ENCODE measurements at regions not wholly inside any gene's neighbourhood (a gene's known extent, or its start where the extent isn't known, plus 50 kb on each side); places are given as distances from the start of the nearest gene placed in this dataset.

DNA sequence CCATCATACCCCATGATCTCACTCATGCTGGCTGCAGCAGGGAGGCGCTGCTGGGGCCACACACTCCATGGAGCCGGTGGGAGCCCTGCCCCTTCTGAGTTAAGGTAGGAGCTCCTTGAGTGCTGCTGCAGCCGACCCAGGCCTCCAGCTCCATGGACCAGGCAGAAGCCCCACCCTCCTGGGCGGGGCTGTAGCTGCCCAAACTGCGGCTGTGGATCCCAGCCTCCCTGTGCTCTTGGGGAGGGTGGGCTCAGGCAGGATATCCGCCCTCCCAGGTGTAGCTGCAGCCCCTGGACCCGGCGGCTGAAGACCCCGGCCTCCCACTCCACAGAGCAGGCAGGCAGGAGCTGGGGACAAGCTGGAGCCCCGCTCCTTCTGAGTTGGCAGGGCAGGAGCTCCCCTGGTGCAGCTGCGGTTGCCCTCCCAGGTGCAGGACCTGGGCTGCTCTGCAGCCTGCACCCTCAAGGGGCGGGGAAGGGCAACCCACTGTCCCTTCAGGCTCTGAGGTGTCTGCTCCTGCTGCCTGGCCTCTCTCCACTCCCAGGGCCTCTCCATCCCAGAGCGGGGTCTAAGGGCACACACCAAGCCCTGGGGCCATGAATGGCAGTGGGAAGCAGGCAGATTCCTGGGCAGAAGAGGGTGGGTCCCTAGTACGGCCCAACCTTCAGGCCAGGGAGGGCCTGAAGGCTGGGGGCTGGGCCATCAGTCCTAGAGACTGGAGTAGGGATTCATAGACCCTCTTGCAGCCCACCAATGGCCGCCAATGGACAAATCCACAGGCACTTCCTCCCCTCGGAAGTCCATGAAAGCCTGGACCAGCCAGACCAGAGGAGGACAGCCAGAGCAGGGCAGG is 466.1 kb downstream of the DTHD1 start:
- DNase-seq (ENCODE audit: low spot score in 2 of 2) (no peak), ATAC-seq (ENCODE audit: low read depth) (no peak)
- no peaks in the 10 kb centered on the region for H3K36me3 Mint-ChIP-seq
- H3K9me3 Mint-ChIP-seq, result no peaks in the 10 kb centered on the region
- no peak overlapping the region for H3K4me3 Mint-ChIP-seq
- H3K4me1 Mint-ChIP-seq, result no peaks in the 10 kb centered on the region
- H3K27me3 Mint-ChIP-seq, result peaks cover 1% of the 10 kb centered on the region
- H3K27ac Mint-ChIP-seq, result no peak overlapping the region

- H3K27ac Mint-ChIP-seq, result no peak overlapping the region
- ATAC-seq (ENCODE audit: low read depth), result no peak
- no peaks in the 10 kb centered on the region for H3K9me3 Mint-ChIP-seq
- H3K4me1 Mint-ChIP-seq, result no peaks in the 10 kb centered on the region
- H3K4me3 Mint-ChIP-seq, result no peak overlapping the region
- no peaks in the 10 kb centered on the region for H3K27me3 Mint-ChIP-seq
- no peaks in the 10 kb centered on the region for H3K36me3 Mint-ChIP-seq
- no peak for DNase-seq (ENCODE audit: low spot score in 2 of 2)
Measured at GRCh38 chr4:36753048-36753447, 471.6 kb downstream of the DTHD1 start.

DNA sequence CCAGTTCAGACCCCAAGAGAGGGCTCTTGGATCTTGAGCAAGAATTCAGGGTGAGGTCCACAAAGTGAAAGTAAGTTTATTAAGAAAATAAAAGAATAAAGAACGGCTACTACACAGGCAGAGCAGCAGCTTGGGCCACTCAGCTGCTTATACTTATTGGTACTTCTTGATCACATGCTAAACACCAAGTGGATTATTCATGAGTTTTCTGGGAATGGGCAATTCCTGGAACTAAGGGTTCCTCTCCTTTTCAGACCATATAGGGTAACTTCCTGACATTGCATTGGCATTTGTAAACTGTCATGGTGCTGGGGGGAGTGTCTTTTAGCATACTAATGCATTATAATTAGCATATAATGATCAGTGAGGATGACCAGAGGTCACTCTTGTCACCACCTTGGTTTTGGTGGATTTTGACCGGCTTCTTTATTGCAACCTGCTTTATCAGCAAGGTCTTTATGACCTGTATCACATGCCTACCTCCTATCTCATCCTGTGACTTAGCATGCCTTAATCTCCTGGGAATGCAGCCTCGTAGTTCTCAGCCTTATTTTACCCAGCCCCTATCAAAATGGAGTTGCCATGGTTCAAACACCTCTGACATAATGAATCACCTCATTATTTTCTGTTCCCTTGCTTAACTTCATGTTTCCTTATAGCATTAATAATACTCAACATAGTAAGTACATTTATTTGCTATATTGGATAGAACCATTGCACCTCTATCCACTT is 476.3 kb downstream of the DTHD1 start:
- no peaks in the 10 kb centered on the region for H3K27me3 Mint-ChIP-seq
- no peak for ATAC-seq (ENCODE audit: low read depth)
- DNase-seq (ENCODE audit: low spot score in 2 of 2), result no peak
- peaks cover 3% of the 10 kb centered on the region for H3K9me3 Mint-ChIP-seq
- H3K36me3 Mint-ChIP-seq, result no peaks in the 10 kb centered on the region
- no peaks in the 10 kb centered on the region for H3K4me1 Mint-ChIP-seq
- H3K4me3 Mint-ChIP-seq, result no peak overlapping the region
- H3K27ac Mint-ChIP-seq, result no peak overlapping the region

DNA sequence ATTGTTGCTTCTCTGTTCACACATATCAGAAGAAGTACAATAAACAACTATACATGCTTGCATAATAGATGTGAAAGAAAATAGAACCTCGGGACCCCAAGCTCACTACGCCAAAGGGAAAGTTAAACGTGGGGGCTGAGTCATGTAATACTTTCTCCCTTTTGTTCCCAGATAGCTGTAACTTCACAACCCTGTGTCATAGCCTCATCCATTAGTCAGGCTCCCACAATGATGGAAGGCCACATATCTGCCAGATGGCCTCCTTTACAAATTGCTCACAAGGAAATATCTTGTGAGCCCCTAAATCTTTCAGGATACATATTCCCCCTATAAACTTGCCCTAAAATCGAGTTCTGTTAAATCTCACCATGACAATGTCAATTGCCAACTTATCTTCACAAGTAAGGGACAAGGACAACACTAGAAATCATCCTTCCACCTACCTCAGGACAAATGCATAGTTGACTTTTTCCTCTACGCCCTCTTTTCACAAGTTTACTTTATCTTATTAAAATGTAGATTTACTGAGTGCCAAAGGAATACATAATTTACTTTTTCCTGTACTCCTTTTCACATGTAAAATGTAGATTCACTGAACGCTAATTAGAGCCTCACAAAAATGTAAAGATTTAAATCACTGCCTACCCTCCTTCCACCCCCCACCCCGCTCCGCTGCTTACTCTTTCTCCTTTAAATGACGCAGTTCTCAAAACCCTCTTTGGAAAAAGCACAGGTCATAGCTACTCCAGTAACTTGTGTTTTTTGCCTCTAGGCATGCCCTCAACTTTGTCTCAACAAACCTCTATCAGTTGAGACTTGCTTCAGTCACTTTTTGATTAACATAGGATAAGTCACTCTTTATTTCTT is 477.1 kb downstream of the DTHD1 start:
- Mint-ChIP-seq H3K27me3 (no peaks in the 10 kb centered on the region), H3K36me3 (no peaks in the 10 kb centered on the region), H3K4me3 (no peak overlapping the region), H3K9me3 (peaks cover 3% of the 10 kb centered on the region), H3K27ac (no peak overlapping the region), H3K4me1 (no peaks in the 10 kb centered on the region)
- ATAC-seq (ENCODE audit: low read depth) (no peak), DNase-seq (ENCODE audit: low spot score in 2 of 2) (no peak)

DNA sequence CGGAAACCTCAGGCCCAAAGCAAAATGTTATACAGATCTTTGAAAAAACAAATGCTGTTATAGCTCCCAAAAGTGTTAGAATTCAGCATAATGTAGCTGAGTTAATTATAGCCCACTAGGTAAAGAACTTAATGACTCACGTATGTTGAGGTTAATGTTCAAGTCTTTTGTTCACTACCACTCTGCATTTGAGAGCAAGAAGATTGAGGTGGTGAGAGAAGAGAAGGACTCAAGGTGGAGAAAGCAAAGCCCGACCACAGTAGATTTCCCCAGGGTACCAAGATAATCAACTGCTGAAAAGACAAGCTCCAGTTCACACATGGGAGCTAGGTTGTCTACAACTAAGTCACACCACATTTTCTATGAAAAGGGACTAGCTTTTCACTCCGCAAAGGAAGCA is 480.2 kb downstream of the DTHD1 start:
- Mint-ChIP-seq H3K9me3 (peaks cover 3% of the 10 kb centered on the region), H3K4me1 (no peaks in the 10 kb centered on the region), H3K4me3 (no peak overlapping the region), H3K36me3 (no peaks in the 10 kb centered on the region), H3K27ac (no peak overlapping the region), H3K27me3 (no peaks in the 10 kb centered on the region)
- DNase-seq (ENCODE audit: low spot score in 2 of 2) (no peak), ATAC-seq (ENCODE audit: low read depth) (no peak)

DNA sequence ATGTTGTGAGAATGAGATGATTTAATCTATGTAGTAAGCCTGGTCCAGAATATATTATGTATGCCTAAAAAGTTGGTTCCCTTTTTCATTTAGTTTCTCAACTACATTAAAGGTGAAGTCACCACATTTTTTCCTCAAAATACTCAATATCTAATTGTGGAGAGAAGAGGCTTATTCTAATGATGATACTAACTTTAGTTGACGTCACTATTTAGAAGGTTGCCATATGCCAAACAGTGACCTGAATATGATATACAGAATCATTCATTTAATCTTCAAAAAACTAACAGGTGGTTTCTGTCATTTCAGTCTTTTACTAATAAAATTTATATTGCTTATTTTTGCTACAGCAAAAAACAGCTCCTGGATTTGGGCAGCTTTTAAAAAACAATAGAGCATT is 480.7 kb upstream of the NWD2 start:
- ATAC-seq (ENCODE audit: low read depth) (no peak), DNase-seq (ENCODE audit: low spot score in 2 of 2) (no peak)
- H3K36me3 Mint-ChIP-seq, result no peaks in the 10 kb centered on the region
- no peak overlapping the region for H3K4me3 Mint-ChIP-seq
- H3K27me3 Mint-ChIP-seq, result no peaks in the 10 kb centered on the region
- H3K4me1 Mint-ChIP-seq, result no peaks in the 10 kb centered on the region
- peaks cover 1% of the 10 kb centered on the region for H3K9me3 Mint-ChIP-seq
- no peak overlapping the region for H3K27ac Mint-ChIP-seq

DNA sequence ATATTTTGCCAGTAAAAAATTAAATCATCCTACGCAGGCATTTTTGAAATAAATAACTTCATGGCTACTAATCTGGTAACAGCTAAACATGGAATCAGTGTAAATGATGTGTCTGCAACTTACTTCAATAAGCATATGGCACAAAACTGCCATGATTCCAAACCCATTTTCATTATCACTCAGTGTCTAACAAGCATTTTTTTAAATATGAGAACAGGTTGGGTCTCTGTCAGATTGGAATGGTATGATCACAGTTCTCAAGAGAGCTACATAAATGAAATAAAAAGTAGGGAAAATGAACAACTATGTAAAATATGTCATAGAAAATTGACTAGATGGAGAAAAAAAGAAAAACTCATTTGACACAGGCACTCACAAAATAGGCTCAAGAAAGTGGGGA is 476.9 kb upstream of the NWD2 start:
- Mint-ChIP-seq H3K27me3 (no peaks in the 10 kb centered on the region), H3K27ac (no peak overlapping the region), H3K9me3 (no peaks in the 10 kb centered on the region), H3K4me1 (no peaks in the 10 kb centered on the region), H3K4me3 (no peak overlapping the region), H3K36me3 (no peaks in the 10 kb centered on the region)
- ATAC-seq (ENCODE audit: low read depth) (no peak), DNase-seq (ENCODE audit: low spot score in 2 of 2) (no peak)

- H3K4me3 Mint-ChIP-seq, result no peak overlapping the region
- no peaks in the 10 kb centered on the region for H3K4me1 Mint-ChIP-seq
- ATAC-seq (ENCODE audit: low read depth), result no peak
- no peaks in the 10 kb centered on the region for H3K27me3 Mint-ChIP-seq
- H3K36me3 Mint-ChIP-seq, result no peaks in the 10 kb centered on the region
- DNase-seq (ENCODE audit: low spot score in 2 of 2), result no peak
- H3K27ac Mint-ChIP-seq, result no peak overlapping the region
- H3K9me3 Mint-ChIP-seq, result no peaks in the 10 kb centered on the region
Measured at GRCh38 chr4:36771411-36772153, 473.0 kb upstream of the NWD2 start.

DNA sequence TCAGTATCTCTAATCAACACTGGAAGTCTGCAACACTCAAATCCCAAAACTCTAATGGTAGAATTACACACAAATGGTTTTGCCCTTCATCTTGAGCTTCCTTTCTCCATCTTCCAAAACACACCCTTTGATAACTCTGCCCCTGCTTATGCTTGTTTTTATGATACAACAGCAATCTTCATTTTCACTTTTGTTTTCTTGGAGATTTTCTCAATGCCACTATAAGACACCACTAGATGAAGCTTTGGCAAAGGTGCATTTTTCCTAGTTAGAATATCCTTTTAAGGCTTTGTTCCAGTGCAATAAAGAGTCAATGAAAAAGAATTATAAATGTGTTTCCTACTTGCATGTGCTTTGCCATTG is 472.4 kb upstream of the NWD2 start:
- H3K27ac Mint-ChIP-seq, result no peak overlapping the region
- no peaks in the 10 kb centered on the region for H3K27me3 Mint-ChIP-seq
- no peaks in the 10 kb centered on the region for H3K36me3 Mint-ChIP-seq
- ATAC-seq (ENCODE audit: low read depth) (no peak), DNase-seq (ENCODE audit: low spot score in 2 of 2) (no peak)
- no peaks in the 10 kb centered on the region for H3K4me1 Mint-ChIP-seq
- H3K4me3 Mint-ChIP-seq, result no peak overlapping the region
- no peaks in the 10 kb centered on the region for H3K9me3 Mint-ChIP-seq

- no peak overlapping the region for H3K27ac Mint-ChIP-seq
- H3K9me3 Mint-ChIP-seq, result no peaks in the 10 kb centered on the region
- no peak overlapping the region for H3K4me3 Mint-ChIP-seq
- ATAC-seq (ENCODE audit: low read depth) (no peak), DNase-seq (ENCODE audit: low spot score in 2 of 2) (no peak)
- H3K36me3 Mint-ChIP-seq, result no peaks in the 10 kb centered on the region
- H3K4me1 Mint-ChIP-seq, result no peaks in the 10 kb centered on the region
- no peaks in the 10 kb centered on the region for H3K27me3 Mint-ChIP-seq
Measured at GRCh38 chr4:36773467-36773866, 471.1 kb upstream of the NWD2 start.

DNA sequence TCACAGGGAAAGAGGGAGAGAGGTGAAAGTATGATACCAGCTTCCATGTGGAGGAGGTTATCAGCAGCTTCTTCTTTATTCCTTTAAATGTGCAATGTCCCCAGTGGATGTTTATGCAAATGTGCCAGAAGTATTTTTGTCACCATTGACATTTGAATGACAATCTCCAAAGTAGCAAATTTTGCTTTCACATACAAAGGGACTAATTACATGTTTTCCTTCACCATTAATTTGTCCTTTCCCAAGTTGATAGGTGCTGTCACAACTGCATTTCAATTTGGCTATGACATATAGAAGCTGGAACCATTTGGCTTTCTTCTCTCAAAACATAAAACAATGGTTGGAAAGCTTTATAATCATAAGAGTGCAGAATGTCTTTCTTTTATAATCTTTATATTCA is 469.0 kb upstream of the NWD2 start:
- Mint-ChIP-seq H3K4me3 (no peak overlapping the region), H3K36me3 (no peaks in the 10 kb centered on the region), H3K9me3 (no peaks in the 10 kb centered on the region), H3K27me3 (no peaks in the 10 kb centered on the region), H3K27ac (no peak overlapping the region), H3K4me1 (no peaks in the 10 kb centered on the region)
- DNase-seq (ENCODE audit: low spot score in 2 of 2) (no peak), ATAC-seq (ENCODE audit: low read depth) (no peak)

GRCh38 chr4:36779601-36780000 is 464.9 kb upstream of the NWD2 start:
- Mint-ChIP-seq H3K36me3 (no peaks in the 10 kb centered on the region), H3K4me3 (no peak overlapping the region), H3K4me1 (no peaks in the 10 kb centered on the region), H3K27ac (no peak overlapping the region), H3K27me3 (no peaks in the 10 kb centered on the region), H3K9me3 (peaks cover 1% of the 10 kb centered on the region)
- DNase-seq (ENCODE audit: low spot score in 2 of 2) (no peak), ATAC-seq (ENCODE audit: low read depth) (no peak)

DNA sequence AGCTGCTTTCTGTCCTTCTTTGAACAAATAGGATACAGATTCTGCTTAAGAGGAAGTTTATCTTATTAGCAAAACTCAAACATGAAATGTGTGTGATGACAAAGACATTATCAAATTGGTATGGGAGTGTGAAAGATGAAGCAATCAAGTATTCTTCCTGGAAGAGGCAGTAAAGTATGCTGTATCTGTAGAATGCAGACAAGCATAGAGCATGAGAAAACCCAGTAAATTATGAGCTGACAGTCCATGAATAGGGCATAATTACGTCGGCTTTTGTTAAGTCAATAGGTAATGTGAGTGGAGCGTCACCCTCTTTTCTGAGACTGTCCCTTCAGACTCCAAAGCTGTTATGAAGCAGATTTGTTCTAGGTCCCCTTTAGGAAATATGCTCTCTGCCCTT is 458.6 kb upstream of the NWD2 start:
- Mint-ChIP-seq H3K4me1 (no peaks in the 10 kb centered on the region), H3K9me3 (peaks cover 1% of the 10 kb centered on the region), H3K27me3 (no peaks in the 10 kb centered on the region), H3K27ac (no peak overlapping the region), H3K36me3 (no peaks in the 10 kb centered on the region), H3K4me3 (no peak overlapping the region)
- no peak for ATAC-seq (ENCODE audit: low read depth)
- no peak for DNase-seq (ENCODE audit: low spot score in 2 of 2)

DNA sequence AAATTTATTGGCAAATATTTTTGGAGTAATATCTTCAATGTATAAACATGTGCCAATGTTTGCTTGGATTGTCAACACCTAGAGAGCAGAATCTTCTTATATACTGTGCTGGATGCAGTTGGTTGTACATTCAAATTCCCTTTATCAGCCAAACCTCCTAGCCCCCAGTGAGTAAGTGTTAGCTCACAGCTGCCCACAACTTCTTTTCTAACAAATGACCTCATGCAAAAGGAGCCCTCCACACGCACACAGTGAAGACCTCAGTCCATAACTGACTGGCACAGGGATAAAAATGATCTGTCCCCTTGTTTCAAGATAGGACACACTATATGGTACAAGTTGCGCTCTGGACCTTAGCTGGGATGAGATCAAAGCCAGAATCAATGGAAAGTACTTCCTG is 458.0 kb upstream of the NWD2 start:
- peaks cover 1% of the 10 kb centered on the region for H3K9me3 Mint-ChIP-seq
- no peaks in the 10 kb centered on the region for H3K4me1 Mint-ChIP-seq
- H3K27me3 Mint-ChIP-seq, result no peaks in the 10 kb centered on the region
- ATAC-seq (ENCODE audit: low read depth) (no peak), DNase-seq (ENCODE audit: low spot score in 2 of 2) (no peak)
- H3K36me3 Mint-ChIP-seq, result no peaks in the 10 kb centered on the region
- no peak overlapping the region for H3K27ac Mint-ChIP-seq
- H3K4me3 Mint-ChIP-seq, result no peak overlapping the region

All from memory B cell (primary cell).